Fibroblast of skin of right quadriceps (primary cell): ENCODE measurements at regions not wholly inside any gene's neighbourhood (a gene's known extent, or its start where the extent isn't known, plus 50 kb on each side); places are given as distances from the start of the nearest gene placed in this dataset.

Source experiments
- DNase-seq: peaks from one replicate; pipeline ENCODE4 v3.0.0-alpha.2; 2013

GRCh38 chr10:56927701-56928100, 566.6 kb upstream of the ZWINT start:
- DNase-seq = no peak

- DNase-seq = no peak
Measured at GRCh38 chr10:56920601-56921261, 559.7 kb upstream of the ZWINT start.

GRCh38 chr10:56912043-56912442, 551.0 kb upstream of the ZWINT start:
- no peak for DNase-seq

- DNase-seq = no peak
Measured at GRCh38 chr10:56905051-56905450, 544.0 kb upstream of the ZWINT start.

- no peak for DNase-seq
Measured at GRCh38 chr10:56902554-56902953, 541.5 kb upstream of the ZWINT start.

- DNase-seq = no peak
Measured at GRCh38 chr10:56895306-56895705, 534.2 kb upstream of the ZWINT start.

GRCh38 chr10:56881218-56881617, 520.2 kb upstream of the ZWINT start:
- DNase-seq = no peak

- no peak for DNase-seq
Measured at GRCh38 chr10:56880606-56881005, 519.5 kb upstream of the ZWINT start.

GRCh38 chr10:56874950-56875349, 513.9 kb upstream of the ZWINT start:
- DNase-seq = no peak

GRCh38 chr10:56871160-56871668, 510.2 kb upstream of the ZWINT start:
- no peak for DNase-seq

GRCh38 chr10:56867236-56867635, 506.2 kb upstream of the ZWINT start:
- DNase-seq = no peak

GRCh38 chr10:56856569-56856968, 495.5 kb upstream of the ZWINT start:
- DNase-seq = no peak

- no peak for DNase-seq
Measured at GRCh38 chr10:56844978-56845529, 484.0 kb upstream of the ZWINT start.

- DNase-seq = no peak
Measured at GRCh38 chr10:56836659-56837058, 475.6 kb upstream of the ZWINT start.

GRCh38 chr10:56831681-56832080, 470.6 kb upstream of the ZWINT start:
- DNase-seq = no peak

GRCh38 chr10:56823849-56824248, 462.8 kb upstream of the ZWINT start:
- DNase-seq = no peak

GRCh38 chr10:56805022-56805421, 444.0 kb upstream of the ZWINT start:
- no peak for DNase-seq

- DNase-seq = no peak
Measured at GRCh38 chr10:56785292-56785691, 424.2 kb upstream of the ZWINT start.

GRCh38 chr10:56782503-56782902, 421.4 kb upstream of the ZWINT start:
- DNase-seq = no peak

GRCh38 chr10:56771343-56771742, 410.3 kb upstream of the ZWINT start:
- DNase-seq = no peak

GRCh38 chr10:56763090-56763489, 402.0 kb upstream of the ZWINT start:
- DNase-seq = no peak

GRCh38 chr10:56745490-56745889, 384.4 kb upstream of the ZWINT start:
- DNase-seq = no peak

GRCh38 chr10:56728349-56728748, 367.3 kb upstream of the ZWINT start:
- DNase-seq = no peak

- DNase-seq = no peak
Measured at GRCh38 chr10:56722912-56723311, 361.9 kb upstream of the ZWINT start.

GRCh38 chr10:56715262-56715661, 354.2 kb upstream of the ZWINT start:
- no peak for DNase-seq
